ENCODE measurements at regions not wholly inside any gene's neighbourhood (a gene's known extent, or its start where the extent isn't known, plus 50 kb on each side); places are given as distances from the start of the nearest gene placed in this dataset.
"Not testable (repeated sequence)": the region's sequence is repeated elsewhere in the genome, so short reads cannot be mapped to it uniquely, and the experiment has no call there.

DNA sequence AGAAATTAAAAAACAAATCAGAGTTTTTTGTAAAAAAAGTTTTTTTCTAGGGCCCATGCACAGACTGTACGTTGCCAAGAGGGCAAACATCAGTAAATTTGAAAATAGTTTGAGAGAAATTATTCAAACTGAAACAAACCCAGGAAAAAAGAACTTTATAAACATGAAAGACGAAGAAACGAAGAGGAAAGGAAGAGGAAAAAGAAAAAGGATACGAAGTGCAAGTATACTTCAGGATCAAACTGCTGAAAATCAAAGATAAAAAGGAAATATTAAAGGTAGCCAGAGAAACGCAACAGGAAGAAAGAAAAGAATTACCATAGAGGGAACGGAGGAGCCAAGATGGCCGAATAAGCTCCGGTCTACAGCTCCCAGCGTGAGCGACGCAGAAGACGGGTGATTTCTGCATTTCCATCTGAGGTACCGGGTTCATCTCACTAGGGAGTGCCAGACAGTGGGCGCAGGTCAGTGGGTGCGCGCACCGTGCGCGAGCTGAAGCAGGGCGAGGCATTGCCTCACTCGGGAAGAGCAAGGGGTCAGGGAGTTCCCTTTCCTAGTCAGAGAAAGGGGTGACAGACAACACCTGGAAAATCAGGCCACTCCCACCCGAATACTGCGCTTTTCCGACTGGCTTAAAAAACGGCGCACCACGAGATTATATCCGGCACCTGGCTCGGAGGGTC is 94.4 kb upstream of the GAS1 start:
- DNase-seq (ENCODE audit: low read depth) = not testable (repeated sequence)

DNA sequence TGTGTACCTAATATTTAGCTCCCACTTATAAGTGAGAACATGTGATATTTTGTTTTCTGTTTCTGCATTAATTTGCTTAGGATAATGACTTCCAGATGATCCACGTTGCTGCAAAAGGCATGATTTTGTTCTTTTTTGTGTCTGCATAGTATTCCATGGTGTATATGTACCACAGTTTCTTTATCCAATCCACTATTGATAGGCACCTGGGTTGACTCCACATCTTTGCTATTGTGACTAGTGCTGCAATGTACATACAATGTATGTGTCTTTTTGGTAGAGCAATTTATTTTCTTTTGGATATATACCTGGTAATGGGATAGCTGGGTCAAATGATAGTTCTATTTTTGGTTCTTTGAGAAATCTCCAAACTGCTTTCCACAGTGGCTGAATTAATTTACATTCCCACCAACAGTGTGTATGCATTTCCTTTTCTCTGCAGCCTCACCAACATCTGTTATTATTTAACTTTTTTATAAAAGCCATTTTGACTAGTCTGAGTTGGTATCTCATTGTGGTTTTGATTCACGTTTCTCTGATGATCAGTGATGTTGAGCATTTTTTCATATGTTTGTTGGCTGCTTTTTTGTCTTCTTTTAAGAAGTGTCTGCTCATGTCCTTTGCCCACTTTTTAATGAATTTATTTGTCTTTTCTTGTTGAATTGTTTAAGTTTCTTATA is 102.8 kb upstream of the GAS1 start:
- not testable (repeated sequence) for DNase-seq (ENCODE audit: low read depth)

DNA sequence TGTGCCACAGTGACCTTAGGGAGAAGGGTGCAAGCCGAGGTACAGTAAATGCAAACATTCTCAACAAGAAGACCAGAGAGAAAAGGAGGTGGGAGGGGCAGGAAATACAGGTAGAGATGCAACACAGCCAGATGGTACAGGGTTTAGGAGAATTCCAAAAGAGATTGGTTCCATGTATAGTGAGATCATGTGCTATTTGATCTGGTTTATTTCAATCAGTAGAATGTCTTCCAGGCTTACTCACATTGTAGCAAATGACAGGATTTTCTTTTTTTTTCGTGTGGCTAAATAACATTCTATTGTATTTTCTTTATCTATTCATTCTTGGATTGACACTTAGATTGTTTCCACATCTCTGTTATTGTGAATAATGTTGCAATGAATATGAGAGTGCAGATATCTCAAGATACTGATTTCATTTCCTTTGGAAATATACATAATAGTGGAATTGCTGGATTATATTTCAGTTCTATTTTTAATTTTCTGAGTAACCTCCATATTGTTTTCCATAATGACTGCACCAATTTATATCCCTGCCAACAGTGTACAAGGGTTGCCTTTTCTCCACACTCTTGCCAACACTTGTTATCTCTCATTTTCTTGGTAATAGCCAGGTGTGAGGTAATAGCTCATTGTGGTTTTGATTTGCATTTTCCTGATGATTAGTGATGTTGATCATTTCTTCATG is 107.8 kb upstream of the GAS1 start:
- no peak for DNase-seq (ENCODE audit: low read depth)

DNA sequence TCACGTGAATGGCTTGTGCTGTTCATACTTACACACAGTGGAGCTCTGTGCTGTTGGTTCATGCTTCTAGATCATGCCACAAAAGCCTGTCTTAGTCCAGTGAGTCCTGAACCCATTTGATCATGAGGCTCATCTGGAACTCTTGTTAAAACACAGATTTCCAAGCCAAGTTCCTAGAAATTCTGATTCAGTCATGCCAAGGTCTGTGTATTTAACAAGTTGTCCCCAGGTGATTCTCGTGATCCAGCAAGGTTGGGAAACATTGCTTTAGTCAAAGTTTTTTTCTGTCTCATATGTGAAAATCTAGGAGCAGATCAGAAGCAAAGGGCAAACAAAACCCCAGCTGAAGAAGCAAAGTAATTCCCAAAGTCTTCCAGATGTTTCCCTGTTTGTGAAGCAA is 112.5 kb upstream of the GAS1 start:
- DNase-seq (ENCODE audit: low read depth) = no peak

DNA sequence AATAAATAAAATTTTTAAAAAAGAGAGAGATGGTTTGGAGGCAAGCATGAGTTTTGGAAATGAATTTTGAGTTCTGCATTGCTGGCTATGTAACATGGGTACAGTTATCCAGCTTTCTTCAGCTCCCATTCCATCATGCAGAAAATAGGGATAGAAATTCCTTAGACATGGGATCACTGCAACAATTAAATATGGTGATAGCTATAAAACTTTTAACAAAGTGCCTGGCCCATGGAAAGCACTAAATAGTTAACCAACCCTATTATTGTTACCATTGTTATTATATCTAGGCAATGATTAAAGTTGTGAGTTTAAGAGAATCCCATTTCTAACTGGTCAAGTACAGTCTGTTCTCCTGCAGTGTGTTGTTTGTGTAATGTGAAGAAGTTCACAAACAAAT is 115.4 kb upstream of the GAS1 start:
- DNase-seq (ENCODE audit: low read depth) = no peak

DNA sequence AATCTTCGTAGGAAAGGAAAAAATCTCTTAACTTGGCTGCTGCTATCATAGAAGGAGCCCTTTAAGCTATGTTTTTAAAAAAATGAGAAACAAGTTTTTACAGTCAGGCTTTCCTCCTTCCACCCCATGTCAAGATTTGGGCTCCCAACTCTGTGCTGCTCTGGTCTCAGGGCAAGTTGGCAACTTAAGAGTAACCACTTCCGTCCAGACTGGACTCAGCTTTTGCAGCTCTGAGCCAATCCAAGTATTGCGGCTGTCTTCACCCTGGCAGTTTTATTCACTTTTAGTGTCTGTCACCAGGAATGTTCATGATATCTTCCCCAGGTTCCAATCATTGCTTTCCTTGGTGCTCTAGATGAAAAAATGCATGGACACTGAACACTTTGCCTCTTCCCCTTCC is 115.9 kb upstream of the GAS1 start:
- DNase-seq (ENCODE audit: low read depth) = no peak

DNA sequence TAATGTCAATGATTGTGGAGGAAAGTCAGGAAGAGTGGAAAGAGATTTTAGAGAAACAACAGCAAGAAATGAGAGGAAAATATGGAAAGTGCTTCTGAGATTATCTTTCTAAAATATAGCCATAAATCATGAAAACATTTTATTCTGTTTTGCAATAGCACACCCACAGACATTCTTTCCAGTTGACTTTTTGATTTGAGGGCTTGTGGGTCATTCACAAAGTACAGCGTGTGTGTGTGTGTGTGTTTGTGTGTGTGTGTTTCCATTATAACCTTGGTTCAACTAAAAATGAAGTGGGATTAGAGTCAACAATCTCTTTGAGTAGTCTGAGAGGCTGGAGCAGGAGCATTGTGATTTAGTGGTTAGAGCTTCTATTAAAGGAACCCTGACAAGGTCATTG is 116.6 kb upstream of the GAS1 start:
- no peak for DNase-seq (ENCODE audit: low read depth)

DNA sequence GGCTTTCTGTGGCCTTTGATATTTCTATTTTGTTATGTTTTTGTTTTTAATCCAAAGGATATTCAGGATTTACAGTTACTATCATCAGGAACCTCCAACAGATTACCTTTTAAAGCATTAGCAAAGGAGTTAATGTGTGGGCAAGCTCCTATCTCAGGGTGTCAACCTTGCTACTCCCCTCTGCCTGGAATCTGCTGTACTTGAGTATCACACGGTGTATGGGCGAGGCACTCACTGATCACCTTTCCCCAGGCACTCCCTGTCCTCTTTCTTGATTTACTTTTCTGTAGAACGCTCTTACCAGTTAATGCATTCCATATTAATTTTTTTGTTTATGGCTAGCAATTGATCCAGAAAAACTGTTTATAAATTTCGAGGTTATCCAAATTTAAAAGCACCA is 117.0 kb upstream of the GAS1 start:
- DNase-seq (ENCODE audit: low read depth) = no peak

DNA sequence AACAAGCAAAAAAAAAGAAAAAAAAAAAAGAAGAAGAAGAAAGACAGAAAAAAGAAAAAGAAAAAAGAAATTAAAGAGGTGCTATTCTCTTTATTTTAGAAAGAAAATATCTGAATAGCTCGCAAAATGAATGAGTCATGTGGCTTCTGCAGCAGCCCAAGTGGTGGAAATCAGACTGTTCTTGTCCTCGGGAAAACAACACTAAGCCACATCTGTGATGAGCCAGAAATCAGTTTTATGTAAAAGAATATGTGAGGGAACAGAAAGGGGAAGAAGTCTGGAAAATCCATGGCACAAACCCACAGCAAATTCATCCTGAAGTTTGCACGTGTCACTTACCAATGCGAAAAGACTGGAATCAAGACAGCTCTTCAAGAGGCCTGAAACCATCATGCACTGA is 118.7 kb upstream of the GAS1 start:
- no peak for DNase-seq (ENCODE audit: low read depth)

DNA sequence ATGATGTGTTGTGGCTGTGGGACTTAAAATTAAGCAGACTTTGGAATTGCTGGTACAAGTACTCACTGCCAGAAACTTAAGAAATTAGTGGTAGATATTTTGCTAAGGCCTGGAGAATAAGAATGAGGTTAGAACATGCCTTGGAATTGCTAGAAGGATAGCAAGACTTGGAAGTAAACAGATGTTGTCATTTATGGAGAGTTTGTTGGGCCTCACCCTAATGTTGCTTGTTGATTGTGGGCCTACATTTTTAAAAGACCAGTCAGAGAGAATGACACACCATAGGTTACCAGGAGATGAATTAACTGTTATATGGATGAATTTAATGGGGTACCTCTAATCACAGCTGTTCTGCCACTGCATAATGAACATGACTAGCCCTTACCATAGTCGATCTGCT is 120.1 kb upstream of the GAS1 start:
- DNase-seq (ENCODE audit: low read depth) = no peak

DNA sequence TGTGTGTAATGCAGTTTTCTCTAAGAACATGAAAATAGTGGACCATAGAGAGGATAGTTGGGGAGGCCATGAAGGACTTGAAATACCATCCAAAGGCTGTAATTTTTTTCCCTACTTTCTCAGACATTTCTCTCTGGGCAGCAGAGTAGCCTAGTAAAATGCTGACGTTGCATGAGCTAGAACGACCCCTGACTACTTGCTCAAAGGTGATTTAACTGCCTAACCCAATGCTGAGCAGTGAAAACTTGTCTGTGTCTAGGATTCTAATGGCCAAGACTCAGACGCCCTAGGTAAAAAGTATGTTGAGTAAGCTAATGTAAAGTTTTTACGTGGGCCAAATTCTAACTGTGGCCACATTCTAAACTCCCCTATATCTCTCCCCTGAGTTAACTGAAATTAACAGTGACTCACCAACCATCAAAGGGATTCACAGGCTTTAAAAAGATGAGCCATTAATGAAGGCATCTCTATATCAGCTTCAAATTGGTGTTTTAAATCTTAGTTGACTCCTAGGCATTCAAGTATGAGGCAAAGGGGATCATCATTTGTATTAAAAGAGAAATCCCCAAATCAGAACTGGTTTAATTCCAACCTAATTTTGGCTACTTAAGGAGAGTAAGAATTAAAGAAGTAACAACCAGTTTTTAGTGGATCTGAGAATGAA is 121.0 kb upstream of the GAS1 start:
- no peak for DNase-seq (ENCODE audit: low read depth)

DNA sequence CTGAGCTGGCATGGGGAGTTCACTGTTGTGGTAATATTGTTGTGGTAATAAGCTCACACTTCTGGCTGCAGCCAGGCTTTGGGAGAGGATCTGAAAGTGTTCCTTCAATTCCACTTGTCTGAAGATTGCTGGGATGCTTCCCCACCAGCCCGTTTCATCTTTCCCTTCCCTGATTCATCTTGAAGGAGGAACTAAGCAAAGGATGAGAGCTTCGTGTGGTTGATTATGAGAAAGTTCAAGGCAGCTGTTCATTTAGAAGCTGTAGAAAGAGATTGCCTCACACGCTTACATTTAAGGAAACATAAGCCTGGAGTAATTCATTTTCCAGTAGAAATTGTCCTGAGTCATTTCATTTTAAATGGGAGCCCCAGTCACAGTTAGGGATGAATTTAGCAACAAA is 122.4 kb upstream of the GAS1 start:
- DNase-seq (ENCODE audit: low read depth) = no peak

DNA sequence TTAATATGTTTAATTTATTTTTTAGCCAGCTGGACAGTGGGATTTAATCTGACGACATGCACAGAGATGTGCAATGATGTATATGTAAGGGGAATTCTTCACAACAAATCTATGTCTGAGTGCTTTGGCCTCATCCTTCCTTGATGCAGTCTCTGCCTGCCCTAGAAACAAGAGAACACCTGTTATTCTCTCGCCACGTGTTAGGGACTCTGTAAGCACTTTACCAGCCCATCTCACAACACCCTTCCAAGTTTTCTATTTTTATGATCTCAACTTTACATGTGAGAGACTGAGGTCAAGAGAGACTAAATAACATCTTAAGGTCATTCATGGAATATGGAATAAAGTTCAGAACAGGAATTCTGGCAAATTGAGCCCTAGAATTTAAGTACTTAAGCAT is 123.0 kb upstream of the GAS1 start:
- no peak for DNase-seq (ENCODE audit: low read depth)

DNA sequence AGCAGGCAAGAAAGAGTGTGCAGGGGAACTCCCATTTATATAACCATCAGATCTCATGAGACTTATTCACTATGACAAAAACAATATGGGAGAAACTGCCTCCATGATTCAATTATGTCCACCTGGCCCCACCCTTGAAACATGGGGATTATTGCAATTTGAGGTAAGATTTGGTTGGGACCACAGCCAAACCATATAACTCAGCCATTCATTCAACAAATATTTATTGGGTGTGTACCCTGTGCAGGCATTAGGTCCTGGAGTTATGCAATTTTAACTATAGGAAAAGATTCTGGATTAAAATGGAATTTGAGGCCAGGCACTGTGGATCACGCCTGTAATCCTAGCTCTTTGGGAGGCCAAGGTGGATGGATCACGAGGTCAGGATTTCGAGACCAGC is 124.2 kb upstream of the GAS1 start:
- no peak for DNase-seq (ENCODE audit: low read depth)

DNA sequence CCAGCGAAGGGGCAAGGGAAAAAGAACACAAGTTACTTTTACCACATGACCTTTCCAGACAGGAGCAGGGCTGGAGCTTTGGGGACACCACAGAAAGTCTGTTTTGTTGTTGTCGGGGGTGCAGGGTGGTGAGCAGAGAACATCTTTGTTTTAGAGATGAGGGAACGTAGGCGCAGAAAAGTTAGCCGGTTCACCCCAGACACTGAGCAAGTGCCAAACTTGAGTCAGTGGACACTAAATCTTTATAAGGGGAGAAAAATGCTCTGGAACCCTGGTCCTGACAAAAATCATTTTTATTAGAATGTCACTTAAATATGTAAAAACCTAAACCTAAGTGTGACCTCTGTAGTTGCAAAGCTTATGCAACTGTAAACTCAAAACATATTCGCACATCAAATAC is 126.4 kb upstream of the GAS1 start:
- no peak for DNase-seq (ENCODE audit: low read depth)

DNA sequence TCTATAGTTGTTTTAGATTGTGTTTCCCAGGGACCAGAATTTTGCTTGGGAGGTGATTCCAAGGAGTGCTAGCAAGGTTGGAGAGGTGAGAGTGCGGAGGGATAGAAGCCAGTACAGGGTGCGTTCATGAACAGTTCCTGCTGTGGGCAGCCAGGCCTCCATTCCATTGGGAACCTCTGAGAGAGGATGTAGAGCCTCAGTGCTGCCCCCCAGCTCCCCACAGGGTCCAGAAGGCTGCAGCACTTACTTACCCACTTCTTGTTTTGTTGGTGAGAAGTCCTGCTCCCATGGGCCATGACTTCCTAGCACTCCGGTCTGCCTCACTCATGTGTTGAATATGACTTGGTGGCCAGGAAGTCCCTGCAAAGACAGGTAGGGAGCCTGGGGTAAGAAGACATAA is 128.2 kb upstream of the GAS1 start:
- no peak for DNase-seq (ENCODE audit: low read depth)

DNA sequence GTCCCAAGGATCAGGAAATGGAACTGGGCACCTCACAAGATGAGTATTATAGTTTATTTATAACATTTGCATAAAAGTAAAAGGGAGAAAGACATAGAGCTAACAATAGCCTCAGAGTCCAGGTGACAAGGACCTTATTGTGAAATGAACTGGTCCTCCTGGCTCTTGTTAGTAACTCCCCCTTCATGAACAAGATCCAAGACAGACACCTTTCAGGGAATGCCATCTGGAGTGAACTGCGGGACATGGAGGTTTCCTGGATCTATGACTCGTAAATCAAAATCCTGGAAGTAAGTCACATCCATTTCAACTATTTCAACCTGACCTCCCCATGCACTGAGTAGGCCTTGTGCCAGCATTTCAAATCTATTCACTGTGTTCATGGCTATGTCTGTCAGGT is 129.5 kb upstream of the GAS1 start:
- no peak for DNase-seq (ENCODE audit: low read depth)

DNA sequence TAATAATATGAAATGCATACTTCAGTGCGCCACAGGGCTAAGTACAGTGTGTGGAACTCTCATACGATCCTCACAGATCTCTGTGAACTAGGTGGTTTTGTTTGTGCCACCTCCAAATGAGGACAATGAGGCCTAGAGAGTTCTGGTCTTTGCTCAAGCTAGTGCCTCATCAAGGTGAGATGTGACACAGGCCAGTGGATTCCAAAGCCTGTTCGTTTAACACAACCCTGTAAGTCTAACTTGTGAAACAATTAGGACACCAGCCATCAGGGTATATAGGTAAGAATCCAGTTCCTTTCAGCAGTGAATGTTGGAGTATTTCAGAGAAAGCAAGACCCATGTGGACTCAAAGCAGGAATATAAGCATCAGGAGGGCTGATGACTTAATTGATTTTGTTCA is 130.7 kb upstream of the GAS1 start:
- DNase-seq (ENCODE audit: low read depth) = no peak

DNA sequence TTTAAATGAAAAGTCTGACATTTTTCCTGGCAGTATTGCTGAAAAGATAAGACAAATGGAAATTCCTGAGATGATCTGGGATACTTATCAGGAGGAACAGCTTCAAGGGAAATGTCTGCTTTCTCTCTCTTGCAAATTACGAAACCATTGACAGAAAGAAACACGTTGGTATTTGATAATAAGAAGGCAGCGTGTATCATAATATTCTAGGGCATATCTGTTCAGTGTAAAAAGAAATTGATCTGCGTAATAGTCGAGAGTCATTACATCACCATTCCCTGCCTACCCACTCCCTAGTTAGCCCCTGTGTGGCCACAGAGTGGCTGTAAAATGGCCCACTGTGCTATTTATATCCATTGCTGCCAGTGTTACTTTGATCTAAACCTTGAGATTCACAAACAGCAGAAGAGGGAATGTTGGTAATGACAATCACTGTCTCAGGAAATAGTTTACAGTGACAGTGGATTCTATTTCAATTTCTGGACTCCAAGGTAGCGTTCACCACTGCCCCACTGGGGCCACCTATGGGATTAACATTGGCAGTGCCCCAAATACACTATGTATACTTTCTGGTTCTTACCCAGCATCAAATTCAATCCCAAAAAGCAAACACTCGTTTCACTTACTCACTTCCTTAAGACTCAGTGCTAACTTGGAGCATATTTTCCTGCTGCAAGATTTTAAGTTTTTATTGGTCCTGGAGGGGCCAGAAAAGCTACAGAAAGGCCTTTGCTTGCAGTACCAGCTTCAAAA is 133.4 kb upstream of the GAS1 start:
- peak; percentile 22 for DNase-seq (ENCODE audit: low read depth)

DNA sequence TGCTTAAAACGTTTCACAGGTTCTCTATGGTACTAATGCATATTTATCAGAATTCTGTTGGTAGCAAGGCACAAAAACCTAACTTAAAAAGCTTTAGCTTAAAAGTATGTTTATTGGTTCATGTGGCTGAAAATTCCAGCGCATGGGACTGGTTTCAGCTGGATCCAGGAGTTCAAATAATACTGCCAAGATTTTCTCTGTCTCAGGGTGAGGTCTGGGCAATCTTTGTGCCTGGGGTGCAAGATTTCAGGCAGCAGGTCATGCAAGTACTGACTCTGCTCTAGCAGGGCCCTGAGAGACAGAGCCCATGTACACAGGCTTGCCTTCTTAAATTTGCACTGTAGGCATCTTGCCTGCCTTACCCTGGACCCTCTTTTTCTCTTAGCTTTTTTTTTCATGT is 134.2 kb upstream of the GAS1 start:
- DNase-seq (ENCODE audit: low read depth) = no peak

DNA sequence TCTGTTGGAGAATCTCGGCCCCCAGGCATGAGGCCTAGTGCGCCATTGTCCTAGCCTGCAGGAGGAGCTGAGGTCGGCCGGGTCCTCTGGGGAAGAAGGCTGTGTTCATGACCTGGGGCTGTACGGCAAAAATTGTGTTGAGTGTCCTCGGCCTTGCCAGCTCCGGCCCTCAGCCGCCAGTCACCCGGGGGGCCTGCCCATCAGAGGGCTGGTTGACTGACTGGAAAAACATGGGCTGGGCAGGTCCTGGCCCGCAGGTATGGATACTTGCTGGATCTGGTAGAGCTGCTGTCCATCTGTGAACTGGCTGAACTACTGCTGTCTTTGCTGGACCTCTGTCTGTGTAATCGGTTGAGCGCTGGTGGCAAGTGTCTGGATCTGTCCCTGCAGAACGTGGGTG is 136.7 kb upstream of the GAS1 start:
- DNase-seq (ENCODE audit: low read depth) = no peak

DNA sequence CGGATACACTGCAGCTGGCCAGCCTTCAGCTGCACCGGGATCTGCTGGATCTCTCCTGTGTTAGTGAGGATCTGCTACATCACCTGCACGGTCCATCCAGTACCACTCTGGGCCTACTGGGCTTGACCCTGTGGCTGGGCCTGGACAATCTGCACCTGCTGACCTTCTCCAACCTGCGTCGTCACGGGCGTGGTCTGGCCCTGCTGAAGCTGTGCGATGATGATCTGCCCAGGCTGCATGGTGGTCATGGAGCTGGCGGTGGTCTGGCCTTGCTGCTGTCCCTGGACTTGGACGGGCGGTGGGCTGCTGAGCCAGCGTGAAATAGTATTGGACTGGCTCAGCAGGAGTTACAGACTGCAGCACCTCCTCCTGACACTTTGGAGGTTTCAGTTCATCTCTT is 137.1 kb upstream of the GAS1 start:
- DNase-seq (ENCODE audit: low read depth) = no peak
